ENCODE measurements at regions not wholly inside any gene's neighbourhood (a gene's known extent, or its start where the extent isn't known, plus 50 kb on each side); places are given as distances from the start of the nearest gene placed in this dataset.

DNA sequence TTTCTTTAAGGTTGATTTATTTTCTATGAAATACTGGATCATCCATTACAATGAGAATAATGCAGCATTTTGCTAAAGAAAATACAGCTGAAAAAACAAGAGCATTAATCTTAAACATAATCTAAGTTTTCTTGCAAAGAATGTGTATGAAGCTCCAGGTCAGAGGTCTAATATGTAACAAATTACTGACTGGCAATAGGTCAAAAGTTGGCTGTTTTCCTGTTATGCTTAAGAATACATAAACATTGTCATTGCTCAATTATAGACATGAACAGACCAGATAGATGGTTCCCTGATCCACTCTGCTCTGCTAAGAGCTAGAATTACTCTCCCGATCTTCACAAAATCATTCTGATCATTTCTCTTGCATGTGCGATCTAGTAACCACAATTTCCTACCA, 718.6 kb downstream of the PDHA2 start:
- no peak for TF ChIP-seq POLR2A (IDR thresholded peaks at IDR 0.05)
- TF ChIP-seq, protein P1, sequence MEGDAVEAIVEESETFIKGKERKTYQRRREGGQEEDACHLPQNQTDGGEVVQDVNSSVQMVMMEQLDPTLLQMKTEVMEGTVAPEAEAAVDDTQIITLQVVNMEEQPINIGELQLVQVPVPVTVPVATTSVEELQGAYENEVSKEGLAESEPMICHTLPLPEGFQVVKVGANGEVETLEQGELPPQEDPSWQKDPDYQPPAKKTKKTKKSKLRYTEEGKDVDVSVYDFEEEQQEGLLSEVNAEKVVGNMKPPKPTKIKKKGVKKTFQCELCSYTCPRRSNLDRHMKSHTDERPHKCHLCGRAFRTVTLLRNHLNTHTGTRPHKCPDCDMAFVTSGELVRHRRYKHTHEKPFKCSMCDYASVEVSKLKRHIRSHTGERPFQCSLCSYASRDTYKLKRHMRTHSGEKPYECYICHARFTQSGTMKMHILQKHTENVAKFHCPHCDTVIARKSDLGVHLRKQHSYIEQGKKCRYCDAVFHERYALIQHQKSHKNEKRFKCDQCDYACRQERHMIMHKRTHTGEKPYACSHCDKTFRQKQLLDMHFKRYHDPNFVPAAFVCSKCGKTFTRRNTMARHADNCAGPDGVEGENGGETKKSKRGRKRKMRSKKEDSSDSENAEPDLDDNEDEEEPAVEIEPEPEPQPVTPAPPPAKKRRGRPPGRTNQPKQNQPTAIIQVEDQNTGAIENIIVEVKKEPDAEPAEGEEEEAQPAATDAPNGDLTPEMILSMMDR (IDR thresholded peaks at IDR 0.05), result no peak
